ENCODE measurements at regions not wholly inside any gene's neighbourhood (a gene's known extent, or its start where the extent isn't known, plus 50 kb on each side); places are given as distances from the start of the nearest gene placed in this dataset.

- TF ChIP-seq CTCF (IDR thresholded peaks at IDR 0.05; ENCODE audit: low read length) (no peak), EZH2 (IDR thresholded peaks at IDR 0.05; ENCODE audit: borderline replicate concordance, low read length) (no peak)
Observed at GRCh38 chr12:87152841-87153528, 876.2 kb downstream of the C12orf50 start.

Measured in OCI-LY1 (cell line).